SW 1271 (cell line): ENCODE measurements at regions not wholly inside any gene's neighbourhood (a gene's known extent, or its start where the extent isn't known, plus 50 kb on each side); places are given as distances from the start of the nearest gene placed in this dataset.
"Not testable (repeated sequence)": the region's sequence is repeated elsewhere in the genome, so short reads cannot be mapped to it uniquely, and the experiment has no call there.

Experiments used
- DNase-seq, 2 experiments: peaks; one replicate each; lab custom pipeline; 2025; lab: John Stamatoyannopoulos, UW

GRCh38 chr4:189511581-189511980 is 429.1 kb upstream of the FRG1 start:
- DNase-seq: no peak

DNA sequence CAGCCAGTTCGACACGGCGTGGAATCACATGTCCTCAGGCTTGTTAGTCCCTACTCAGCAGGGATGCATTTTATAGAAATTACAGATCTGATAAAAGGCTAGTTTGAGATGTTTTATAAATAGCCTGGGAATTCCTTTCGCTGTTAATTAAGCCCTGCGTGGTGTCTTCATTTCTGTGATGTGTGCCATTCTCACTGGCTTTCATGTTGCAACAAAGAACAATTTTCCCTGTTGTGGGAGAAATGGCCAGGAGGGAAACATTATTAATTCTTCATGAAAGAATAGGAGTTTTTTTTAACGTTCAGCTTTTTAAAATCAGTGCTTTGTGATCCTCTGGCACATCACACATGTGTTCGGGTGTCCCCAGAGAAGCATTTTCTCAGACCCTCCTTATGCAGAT is 427.3 kb upstream of the FRG1 start:
- DNase-seq: no peak

- no peak for DNase-seq
Observed at GRCh38 chr4:189514209-189514608, 426.5 kb upstream of the FRG1 start.

- DNase-seq: no peak
Observed at GRCh38 chr4:189516902-189517301, 423.8 kb upstream of the FRG1 start.

DNA sequence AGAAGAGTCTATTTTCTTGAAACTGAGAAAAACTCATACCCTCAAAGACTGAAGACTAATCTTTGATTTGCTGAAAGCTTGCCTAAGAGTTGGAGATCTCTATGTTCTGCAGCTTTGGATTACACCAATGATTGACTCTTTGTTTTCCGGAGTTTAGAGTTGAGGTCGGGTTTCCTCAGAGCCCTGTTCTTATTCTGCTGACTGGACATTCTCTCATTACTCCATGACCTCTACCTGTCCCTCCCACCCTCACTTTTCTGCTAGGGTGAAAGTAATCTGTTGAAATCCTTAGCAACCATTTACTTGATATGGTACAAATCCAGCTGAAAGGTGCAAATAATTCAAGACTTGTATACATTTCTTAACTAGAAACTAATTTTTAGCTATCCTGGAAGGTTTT is 421.5 kb upstream of the FRG1 start:
- no peak for DNase-seq

- DNase-seq: no peak
Observed at GRCh38 chr4:189525304-189525703, 415.4 kb upstream of the FRG1 start.

DNA sequence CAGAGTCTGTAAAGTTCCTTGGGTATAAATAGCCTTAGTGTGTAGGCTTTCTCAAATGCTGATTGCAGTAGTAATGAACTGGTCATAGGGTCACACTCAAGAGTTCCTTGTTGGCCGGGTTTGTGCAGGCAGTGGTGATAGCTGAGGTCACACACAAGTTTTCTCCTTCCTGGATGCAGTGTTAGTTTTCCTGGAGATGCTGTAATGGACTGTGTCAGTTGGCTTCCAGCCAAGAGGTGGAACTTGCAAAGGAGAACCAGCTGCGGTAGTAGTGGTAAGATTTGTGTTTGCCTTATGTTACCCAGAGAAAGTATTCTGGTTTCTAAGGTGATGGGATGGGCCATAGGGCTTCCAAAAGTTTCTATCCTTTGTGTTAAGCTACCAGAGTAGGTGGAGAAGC is 409.8 kb upstream of the FRG1 start:
- DNase-seq: no peak

DNA sequence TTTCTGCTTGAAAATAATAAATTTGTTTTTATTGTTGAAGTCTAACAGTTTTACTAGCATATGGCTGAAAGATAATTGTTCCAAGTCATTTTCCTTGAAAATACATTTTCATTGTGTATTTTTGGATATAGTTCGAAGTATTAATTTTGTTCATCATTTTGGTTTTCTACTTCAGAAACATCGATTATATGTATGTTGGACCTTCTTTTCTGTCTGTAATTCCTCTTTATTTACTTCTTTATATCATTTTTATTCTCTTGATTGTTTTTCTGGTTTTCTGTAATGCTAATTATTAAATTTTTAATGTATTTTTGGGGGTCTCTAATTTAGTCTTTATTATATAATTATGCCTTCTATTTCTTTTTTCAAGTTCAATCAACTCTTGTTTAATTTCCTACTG is 407.1 kb upstream of the FRG1 start:
- DNase-seq: no peak

DNA sequence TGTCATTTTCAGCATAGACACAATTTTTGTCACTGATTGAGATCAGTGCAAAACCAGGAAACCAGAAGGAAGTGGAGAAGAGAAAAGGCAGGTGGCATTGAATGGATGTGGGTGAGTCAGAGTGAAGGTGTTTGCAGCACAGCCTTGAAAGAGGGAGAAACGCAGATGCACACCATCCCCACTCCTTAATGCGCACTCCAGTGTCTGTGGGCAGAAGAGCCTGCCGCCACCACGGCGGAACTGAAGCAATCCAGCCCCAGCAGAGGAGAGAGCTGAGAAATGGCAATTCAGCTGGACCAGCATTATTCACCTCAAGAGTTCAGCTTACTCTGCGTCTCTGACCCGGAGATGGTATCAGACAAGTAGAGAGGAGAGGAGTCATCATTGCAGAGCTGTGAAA is 393.1 kb upstream of the FRG1 start:
- DNase-seq: no peak

- DNase-seq: no peak
Observed at GRCh38 chr4:189548484-189549125, 392.1 kb upstream of the FRG1 start.

DNA sequence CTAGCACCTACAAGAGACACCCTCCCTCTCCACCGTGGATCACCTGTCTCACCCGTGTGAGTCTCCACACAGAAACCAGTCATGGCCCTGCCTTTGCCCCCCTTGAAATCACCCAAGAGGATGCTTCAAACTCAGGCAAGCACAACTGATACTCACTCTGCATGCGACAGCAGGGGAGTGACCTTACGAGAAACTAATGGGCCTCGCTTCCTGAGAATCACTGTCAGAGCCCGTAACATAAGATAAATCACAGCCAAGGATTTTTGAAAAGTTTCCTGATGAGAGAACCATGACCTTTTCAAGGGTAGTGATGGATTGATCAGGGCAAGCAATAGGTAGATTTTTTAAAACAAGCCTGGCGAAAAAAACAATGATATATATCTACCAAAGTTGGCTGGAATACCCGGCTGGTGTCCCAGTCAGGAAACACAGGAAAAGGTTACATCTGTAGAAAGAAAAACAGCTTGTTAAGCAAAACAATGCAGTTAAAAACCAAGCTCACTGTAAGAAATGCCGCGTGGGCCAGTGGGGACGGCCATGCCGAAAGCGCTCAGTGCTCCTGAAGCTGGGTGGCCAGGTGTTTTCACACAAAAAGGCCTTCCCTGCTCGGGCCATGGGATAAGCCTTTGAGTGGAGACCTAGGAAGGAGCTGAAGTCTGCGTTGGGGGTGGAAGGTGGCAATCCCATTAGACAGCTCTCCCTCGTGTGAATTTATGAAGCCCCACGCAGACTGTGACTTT is 388.6 kb upstream of the FRG1 start:
- not testable (repeated sequence) for DNase-seq

DNA sequence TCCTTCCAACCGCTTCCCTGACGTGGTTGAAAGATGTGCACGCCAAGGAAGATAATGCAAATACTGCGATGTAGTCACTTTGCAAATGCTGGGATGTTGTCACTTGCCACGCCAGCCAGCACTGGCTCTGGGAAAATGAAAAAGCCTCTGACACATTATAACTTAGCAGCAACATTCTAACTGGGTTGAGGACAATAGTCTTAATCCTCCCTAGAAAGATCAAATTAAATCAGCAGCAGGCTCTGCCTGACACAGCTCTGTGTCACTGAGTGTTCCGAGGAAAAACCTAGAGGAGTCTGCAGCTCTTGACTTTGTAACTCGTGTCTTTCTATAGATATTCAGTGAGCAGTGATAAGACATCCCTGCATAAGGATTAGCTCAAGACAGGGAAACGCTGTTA is 380.1 kb upstream of the FRG1 start:
- not testable (repeated sequence) for DNase-seq

DNA sequence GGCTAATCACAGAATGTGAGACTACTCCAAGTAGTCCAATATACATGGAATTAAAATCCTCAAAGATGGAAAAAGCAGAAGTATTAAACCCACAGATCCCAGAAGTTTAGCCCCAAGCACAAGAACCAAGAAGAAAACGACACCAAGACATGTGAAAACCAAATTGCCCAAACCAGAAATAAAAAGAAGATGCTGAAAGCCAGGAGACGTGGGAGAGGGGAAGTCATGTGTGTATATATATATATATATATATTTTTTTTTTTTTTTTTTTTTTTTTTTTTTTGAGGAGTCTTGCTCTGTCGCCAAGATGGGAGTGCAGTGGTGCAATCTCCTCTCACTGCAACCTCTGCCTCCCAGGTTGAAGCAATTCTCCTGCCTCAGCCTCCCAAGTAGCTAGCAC is 376.9 kb upstream of the FRG1 start:
- not testable (repeated sequence) for DNase-seq

GRCh38 chr4:189566271-189566670 is 374.4 kb upstream of the FRG1 start:
- not testable (repeated sequence) for DNase-seq

DNA sequence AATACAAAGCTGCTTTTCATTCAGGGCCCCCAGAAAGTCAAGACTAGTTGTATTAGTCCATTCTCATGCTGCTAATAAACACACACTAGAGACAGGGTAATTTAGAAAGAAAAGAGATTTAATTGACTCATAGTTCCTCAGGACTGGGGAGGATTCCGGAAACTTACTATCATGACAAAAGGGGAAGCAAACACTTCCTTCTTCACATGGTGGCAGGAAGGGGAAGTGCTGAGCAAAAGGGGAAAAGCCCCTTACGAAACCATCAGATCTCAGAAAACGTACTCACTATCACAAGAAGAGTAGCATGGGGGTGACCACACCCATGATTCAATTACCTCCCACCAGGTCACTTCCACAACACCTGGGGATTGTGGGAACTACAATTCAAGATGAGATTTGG is 373.8 kb upstream of the FRG1 start:
- DNase-seq: not testable (repeated sequence)

DNA sequence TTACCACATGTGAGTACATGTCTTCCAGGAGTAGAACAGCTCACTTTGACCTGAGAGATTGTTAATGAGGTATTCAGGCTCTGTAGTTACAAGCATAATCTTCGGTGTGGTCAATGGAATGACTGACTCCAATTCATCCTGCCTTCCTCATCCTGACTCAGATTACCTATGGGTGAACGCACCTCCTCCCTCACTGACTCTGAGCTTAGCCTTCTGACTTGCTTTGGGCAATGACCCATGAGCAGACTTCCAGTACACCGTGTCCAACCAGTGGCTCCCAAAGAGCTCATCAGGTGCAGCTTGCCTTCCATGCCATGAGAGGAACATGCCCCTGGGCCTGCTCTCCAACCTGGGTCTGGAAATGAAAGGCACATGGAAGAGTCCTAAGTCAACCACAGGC is 361.0 kb upstream of the FRG1 start:
- DNase-seq: not testable (repeated sequence)

GRCh38 chr4:189586908-189587632 is 353.6 kb upstream of the FRG1 start:
- DNase-seq: not testable (repeated sequence)

DNA sequence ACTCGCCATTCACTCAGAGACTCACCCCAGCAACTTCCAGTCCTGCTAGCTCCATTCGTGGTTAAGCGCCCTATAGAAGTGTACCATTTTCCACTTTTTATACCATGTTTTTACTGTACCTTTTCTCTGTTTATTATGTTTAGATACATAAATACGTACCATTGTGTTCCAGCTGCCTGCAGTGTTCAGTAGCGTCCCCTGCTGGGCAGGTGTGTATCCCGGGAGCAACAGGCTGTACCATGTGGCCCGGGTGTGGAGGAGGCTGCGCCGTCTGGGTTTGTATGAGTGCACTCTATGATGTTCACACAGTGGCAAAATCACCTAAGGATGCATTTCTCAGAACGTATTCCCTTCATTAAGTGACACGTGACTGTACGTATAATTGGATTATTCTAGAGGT is 351.5 kb upstream of the FRG1 start:
- not testable (repeated sequence) for DNase-seq

DNA sequence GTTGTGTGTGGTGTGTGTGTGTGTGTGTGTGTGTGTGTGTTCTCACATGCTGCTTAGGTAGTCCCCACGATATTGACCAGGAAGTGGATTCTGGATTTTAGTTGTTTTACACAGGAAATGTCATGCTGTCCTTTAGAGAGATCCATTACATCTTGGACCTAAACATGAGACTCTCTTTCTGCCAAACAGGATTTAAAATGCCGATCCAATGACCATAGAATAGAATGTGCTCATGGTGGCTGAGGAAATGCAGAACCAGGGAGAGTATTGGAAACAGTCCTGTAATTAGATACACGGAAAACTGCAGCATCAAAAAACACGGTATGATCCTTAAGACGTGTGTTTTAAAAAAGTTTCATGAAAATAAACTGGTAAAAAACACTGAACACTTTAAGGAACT is 347.8 kb upstream of the FRG1 start:
- no peak for DNase-seq

DNA sequence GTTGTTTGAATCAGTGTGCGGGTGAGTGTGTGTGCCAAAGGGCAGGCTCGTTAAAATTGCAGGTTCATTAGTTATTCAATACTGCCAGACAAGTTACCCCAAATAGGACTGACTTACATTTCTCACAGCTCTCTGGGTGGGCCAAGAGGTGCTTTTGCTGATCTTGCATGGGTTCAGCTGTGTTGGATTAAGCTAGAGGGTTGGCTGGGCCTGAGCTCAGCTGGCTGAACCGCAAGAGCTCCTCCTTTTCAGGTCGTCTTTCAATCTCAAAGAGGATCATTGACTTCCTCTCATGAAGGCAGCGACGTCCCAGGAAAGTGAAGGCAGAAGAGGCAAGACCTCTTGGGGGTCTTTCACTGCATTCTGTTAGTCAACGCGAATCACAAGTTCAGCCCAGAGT is 343.3 kb upstream of the FRG1 start:
- no peak for DNase-seq

DNA sequence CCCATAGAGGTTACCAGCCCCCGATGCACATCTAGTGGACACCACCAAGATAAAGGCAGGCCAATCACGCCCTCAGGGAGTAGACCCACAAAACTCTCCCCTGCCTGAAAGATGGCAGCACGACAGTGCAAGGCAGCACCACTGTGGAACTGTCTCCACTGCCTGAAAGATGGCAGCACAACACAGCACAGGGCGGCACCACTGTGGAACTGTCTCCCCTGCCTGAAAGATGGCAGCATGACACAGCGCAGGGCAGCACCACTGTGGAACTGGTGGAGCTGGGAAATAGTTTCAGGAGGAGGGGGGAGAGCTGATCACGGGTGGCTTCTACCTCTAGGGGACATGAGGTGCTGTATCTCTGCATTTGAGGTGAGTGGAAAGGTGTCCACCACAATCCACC is 340.4 kb upstream of the FRG1 start:
- no peak for DNase-seq

DNA sequence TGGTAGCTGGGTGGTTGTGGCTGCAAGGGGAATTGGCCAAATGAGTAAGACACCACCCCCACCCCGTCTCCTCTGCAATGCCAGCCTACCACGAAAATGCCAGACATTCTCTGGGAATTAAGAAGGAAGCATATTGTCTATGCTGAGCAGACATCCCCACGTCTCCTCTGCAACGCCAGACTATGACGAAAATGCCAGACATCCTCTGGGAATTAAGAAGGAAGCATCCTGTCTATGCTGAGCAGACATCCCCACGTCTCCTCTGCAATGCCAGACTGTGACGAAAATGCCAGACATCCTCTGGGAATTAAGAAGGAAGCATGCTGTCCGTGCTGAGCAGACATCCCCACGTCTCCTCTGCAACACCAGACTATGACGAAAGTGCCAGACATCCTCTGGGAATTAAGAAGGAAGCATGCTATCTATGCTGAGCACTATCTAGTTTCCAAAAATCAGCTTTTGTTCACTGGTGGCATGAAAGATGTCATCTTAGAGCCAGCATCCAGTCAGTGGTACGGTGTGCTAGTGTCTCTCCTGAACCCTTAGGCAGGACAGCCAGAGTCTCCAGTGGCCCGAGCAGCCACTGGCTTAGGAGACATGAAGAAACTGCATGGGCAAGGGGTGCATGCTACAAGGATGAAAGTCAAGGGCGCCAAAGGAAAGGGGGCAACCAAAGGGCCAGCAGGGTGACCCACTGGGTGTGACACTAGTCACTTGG is 339.8 kb upstream of the FRG1 start:
- no peak for DNase-seq

DNA sequence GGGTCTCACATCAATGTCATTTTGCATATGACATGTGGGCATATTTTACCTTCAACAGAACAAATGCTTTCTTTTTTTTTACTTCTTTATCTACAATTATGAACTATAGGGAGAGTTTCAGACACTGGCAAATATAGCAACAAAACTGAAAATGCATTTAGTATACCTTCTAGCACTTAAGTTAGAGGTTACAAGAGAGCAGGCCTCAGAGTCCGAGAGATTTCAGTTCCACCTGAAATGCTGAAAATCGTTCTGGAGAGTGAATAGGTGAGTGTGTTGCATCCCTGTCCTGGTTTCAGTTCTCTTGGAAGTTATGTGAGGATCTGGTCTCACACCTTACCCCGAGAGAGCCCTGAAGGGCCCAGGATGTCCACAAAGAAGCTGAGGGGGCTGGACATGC is 337.8 kb upstream of the FRG1 start:
- DNase-seq: not testable (repeated sequence)
